ENCODE measurements at regions not wholly inside any gene's neighbourhood (a gene's known extent, or its start where the extent isn't known, plus 50 kb on each side); places are given as distances from the start of the nearest gene placed in this dataset.

DNA sequence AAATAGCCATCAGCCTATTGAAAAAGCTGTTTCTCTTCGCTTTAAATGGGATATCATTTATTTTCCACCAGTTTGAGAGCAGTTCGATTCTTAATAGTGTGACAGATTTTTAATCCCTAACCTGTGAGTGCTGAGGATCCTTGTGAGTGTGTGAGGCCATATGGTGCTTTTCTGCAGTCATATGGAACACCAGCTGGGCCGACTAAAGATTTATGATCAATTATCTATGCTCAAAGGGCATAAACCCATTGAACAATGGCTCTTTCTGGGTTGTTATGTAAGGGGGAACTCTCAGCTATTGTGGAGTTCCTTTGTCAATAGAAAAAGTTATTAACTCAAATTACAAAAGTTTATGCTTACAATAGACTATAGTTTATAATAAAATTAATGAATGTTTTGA lies 1003.6 kb downstream of the FAT4 start:
- TF ChIP-seq, protein P1, sequence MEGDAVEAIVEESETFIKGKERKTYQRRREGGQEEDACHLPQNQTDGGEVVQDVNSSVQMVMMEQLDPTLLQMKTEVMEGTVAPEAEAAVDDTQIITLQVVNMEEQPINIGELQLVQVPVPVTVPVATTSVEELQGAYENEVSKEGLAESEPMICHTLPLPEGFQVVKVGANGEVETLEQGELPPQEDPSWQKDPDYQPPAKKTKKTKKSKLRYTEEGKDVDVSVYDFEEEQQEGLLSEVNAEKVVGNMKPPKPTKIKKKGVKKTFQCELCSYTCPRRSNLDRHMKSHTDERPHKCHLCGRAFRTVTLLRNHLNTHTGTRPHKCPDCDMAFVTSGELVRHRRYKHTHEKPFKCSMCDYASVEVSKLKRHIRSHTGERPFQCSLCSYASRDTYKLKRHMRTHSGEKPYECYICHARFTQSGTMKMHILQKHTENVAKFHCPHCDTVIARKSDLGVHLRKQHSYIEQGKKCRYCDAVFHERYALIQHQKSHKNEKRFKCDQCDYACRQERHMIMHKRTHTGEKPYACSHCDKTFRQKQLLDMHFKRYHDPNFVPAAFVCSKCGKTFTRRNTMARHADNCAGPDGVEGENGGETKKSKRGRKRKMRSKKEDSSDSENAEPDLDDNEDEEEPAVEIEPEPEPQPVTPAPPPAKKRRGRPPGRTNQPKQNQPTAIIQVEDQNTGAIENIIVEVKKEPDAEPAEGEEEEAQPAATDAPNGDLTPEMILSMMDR (conservative IDR thresholded peaks at IDR 0.05 in 1 of 2, IDR thresholded peaks at IDR 0.05 in 1 of 2; ENCODE audit: low read depth in 1 of 2, low read length in 2 of 2), result no peak
- TF ChIP-seq EZH2 (IDR thresholded peaks at IDR 0.05; ENCODE audit: low read length, missing control alignments), result no peak

Measured in fibroblast of lung (primary cell).